ENCODE measurements at regions not wholly inside any gene's neighbourhood (a gene's known extent, or its start where the extent isn't known, plus 50 kb on each side); places are given as distances from the start of the nearest gene placed in this dataset.

- in situ Hi-C loops (cut with MboI; ENCODE audit: low sequenced_read_pairs), result no loop called here
- Histone ChIP-seq H2BK5ac (ENCODE audit: low read depth, low read length, poor library complexity, severe bottlenecking) (no peak overlapping the region), H3K9me3 (ENCODE audit: control insufficient read depth, insufficient read depth, low read length) (no peaks in the 10 kb centered on the region), H3K9me1 (ENCODE audit: insufficient read depth, low read length) (no peaks in the 10 kb centered on the region), H3K36me3 (ENCODE audit: control insufficient read depth, insufficient read depth, low read length) (no peaks in the 10 kb centered on the region), H3K56ac (ENCODE audit: extremely low read depth, insufficient read depth, low read length) (no peak overlapping the region), H3K4me3 (ENCODE audit: insufficient read depth, low read depth, low read length) (no peak overlapping the region), H3K79me1 (ENCODE audit: low read depth in 1 of 2, low read length in 2 of 2) (no peaks in the 10 kb centered on the region), H3K14ac (replicated peaks; ENCODE audit: low read depth, low read length) (no peak overlapping the region), H4K8ac (ENCODE audit: low read depth in 2 of 2, low read length in 2 of 2) (no peak overlapping the region), H3K4ac (ENCODE audit: low read depth, low read length) (no peak overlapping the region), H4K20me1 (ENCODE audit: insufficient read depth, low read length) (no peaks in the 10 kb centered on the region), H3K4me1 (ENCODE audit: control insufficient read depth, insufficient read depth, low read length) (no peaks in the 10 kb centered on the region), H4K5ac (ENCODE audit: low read depth, low read length) (no peak overlapping the region), H3K9ac (ENCODE audit: low read depth, low read length) (no peak overlapping the region), H2AFZ (replicated peaks; ENCODE audit: low read length, poor library complexity) (no peak overlapping the region), H3K27me3 (ENCODE audit: control insufficient read depth, insufficient read depth, low read length) (no peaks in the 10 kb centered on the region; the same call in 1 of the 2 replicates), H3K23ac (ENCODE audit: low read depth, low read length) (no peak overlapping the region), H2BK15ac (ENCODE audit: low read depth, low read length) (no peak overlapping the region), H3K4me2 (ENCODE audit: low read depth, low read length) (no peak overlapping the region), H2BK120ac (ENCODE audit: low read depth, low read length) (no peak overlapping the region), H2AK9ac (replicated peaks; ENCODE audit: low read depth, low read length, poor library complexity) (no peak overlapping the region), H3K18ac (ENCODE audit: low read depth, low read length) (no peak overlapping the region), H2AK5ac (ENCODE audit: low read depth, low read length) (no peak overlapping the region), H4K91ac (ENCODE audit: insufficient read depth, low read depth, low read length) (no peak overlapping the region), H3K27ac (ENCODE audit: insufficient read depth, low read length) (no peak overlapping the region), H2BK20ac (ENCODE audit: low read depth, low read length) (no peak overlapping the region)
- TF ChIP-seq RAD21 (IDR thresholded peaks at IDR 0.05; ENCODE audit: low read length), result no peak
- no peak for TF ChIP-seq CTCF (conservative IDR thresholded peaks at IDR 0.05; ENCODE audit: low read depth, low read length)
- no peak for TF ChIP-seq MXI1 (IDR thresholded peaks at IDR 0.05; ENCODE audit: borderline replicate concordance, low read depth, low read length)
- TF ChIP-seq RCOR1 (IDR thresholded peaks at IDR 0.05; ENCODE audit: insufficient replicate concordance, low read length), result no peak
- TF ChIP-seq POLR2A (IDR thresholded peaks at IDR 0.05; ENCODE audit: low read depth, low read length), result no peak
- no CpG with 5 or more reads among the region's 1 CpG for WGBS, 2 experiments (ENCODE audit: extremely low coverage in 2 of 2, insufficient read length in 1 of 2)
- ATAC-seq (ENCODE audit: low read depth) (peak; percentile 40), DNase-seq (peak; percentile 44)
- ChIA-PET POLR2A (ENCODE audit: unreplicated experiment) (no interaction called here), CTCF (no interaction called here)
- no TSS peak for BruUV-seq (replicated peaks)
- intact Hi-C loops (cut with micrococcal nuclease), result no loop called here
- dilution Hi-C loops (cut with HindIII; ENCODE audit: low sequenced_read_pairs, unreplicated experiment), result no loop called here
These were observed 146.5 kb upstream of the CDH11 start for GRCh38 chr16:65268331-65268730.
